Loucy (cell line): ENCODE measurements at regions not wholly inside any gene's neighbourhood (a gene's known extent, or its start where the extent isn't known, plus 50 kb on each side); places are given as distances from the start of the nearest gene placed in this dataset.

ENCODE experiments used
- H2AFZ ChIP-seq: fragments of 200-600 bp; sonication (generic); 2 replicates; pipeline ENCODE4 v1.6.0; 2016; ENCODE audit warnings: antibody characterized with exemption, mild to moderate bottlenecking, low read length, moderate library complexity
- H3F3A ChIP-seq: fragments of 200-600 bp; 2 replicates; pipeline ENCODE4 v1.6.0; 2016; ENCODE audit warnings: antibody characterized with exemption, low read depth, mild to moderate bottlenecking
- H3K27me3 ChIP-seq: fragments of 200-600 bp; sonication (generic); 2 replicates; pipeline ENCODE4 v1.6.1; 2014; ENCODE audit warnings: low read length, mild to moderate bottlenecking; ENCODE audit not compliant: insufficient read depth, poor library complexity, severe bottlenecking
- H3K36me3 ChIP-seq: fragments of 200-600 bp; sonication (generic); 2 replicates; pipeline ENCODE4 v1.6.1; 2016; ENCODE audit warnings: low read length; ENCODE audit not compliant: insufficient read depth
- H3K4me1 ChIP-seq: fragments of 200-600 bp; sonication (generic); 2 replicates; pipeline ENCODE4 v1.5.1; 2014; ENCODE audit warnings: low read length, mild to moderate bottlenecking; ENCODE audit not compliant: insufficient read depth, poor library complexity, severe bottlenecking
- H3K4me2 ChIP-seq: fragments of 200-600 bp; sonication (generic); 2 replicates; pipeline ENCODE4 v1.6.0; 2014; ENCODE audit warnings: antibody characterized with exemption, low read length, low read depth, mild to moderate bottlenecking; ENCODE audit not compliant: poor library complexity, severe bottlenecking
- H3K4me3 ChIP-seq: fragments of 200-600 bp; sonication (generic); 2 replicates; pipeline ENCODE4 v1.5.1; 2014; ENCODE audit warnings: low read length, mild to moderate bottlenecking, mixed read lengths; ENCODE audit not compliant: poor library complexity, severe bottlenecking
- H3K79me2 ChIP-seq: fragments of 200-600 bp; sonication (generic); 2 replicates; pipeline ENCODE4 v1.6.1; 2014; ENCODE audit warnings: low read length; ENCODE audit not compliant: insufficient read depth
- H3K9ac ChIP-seq: fragments of 200-600 bp; sonication (generic); 2 replicates; pipeline ENCODE4 v1.6.0; 2014; ENCODE audit warnings: mild to moderate bottlenecking, low read depth, low read length, moderate library complexity; ENCODE audit not compliant: poor library complexity, severe bottlenecking
- H3K9me2 ChIP-seq: fragments of 200-600 bp; sonication (generic); replicated peaks from 2 replicates; pipeline ENCODE4 v1.6.1; 2016; ENCODE audit warnings: low read depth, low read length, mixed read lengths
- H3K9me3 ChIP-seq: fragments of 200-600 bp; sonication (generic); 2 replicates; pipeline ENCODE4 v1.6.1; 2014; ENCODE audit warnings: mild to moderate bottlenecking, antibody characterized with exemption, low read length, low read depth; ENCODE audit not compliant: insufficient read depth
- H4K20me1 ChIP-seq: fragments of 200-600 bp; sonication (generic); 2 replicates; pipeline ENCODE4 v1.6.0; 2014; ENCODE audit warnings: antibody characterized with exemption, low read length, mild to moderate bottlenecking; ENCODE audit not compliant: insufficient read depth, poor library complexity, severe bottlenecking
- CTCF ChIP-seq: fragments of 200-600 bp; sonication (generic); conservative IDR thresholded peaks from 2 replicates; pipeline ENCODE4 v1.5.1; 2014; ENCODE audit warnings: mild to moderate bottlenecking, antibody characterized with exemption, low read length
- EZH2phosphoT487 ChIP-seq: fragments of 200-600 bp; IDR thresholded peaks from 2 replicates; pipeline ENCODE4 v1.6.1; 2018; ENCODE audit warnings: antibody characterized with exemption, mild to moderate bottlenecking, moderate library complexity, borderline replicate concordance

GRCh38 chr3:153070511-153070868 is 91.5 kb upstream of the RAP2B start:
- TF ChIP-seq EZH2phosphoT487 (no peak), CTCF (no peak)
- Histone ChIP-seq H3K4me2 (no peak overlapping the region), H3K79me2 (no peaks in the 10 kb centered on the region), H3K9me2 (no peaks in the 10 kb centered on the region), H4K20me1 (no peaks in the 10 kb centered on the region), H3K36me3 (no peaks in the 10 kb centered on the region), H3K9me3 (no peaks in the 10 kb centered on the region), H3K27me3 (no peaks in the 10 kb centered on the region), H3K4me1 (no peaks in the 10 kb centered on the region), H3K9ac (no peak overlapping the region), H3F3A (no peaks in the 10 kb centered on the region), H3K4me3 (no peak overlapping the region), H2AFZ (no peak overlapping the region)

GRCh38 chr3:153072382-153072781 is 89.6 kb upstream of the RAP2B start:
- no peaks in the 10 kb centered on the region for H3K9me3 ChIP-seq
- TF ChIP-seq EZH2phosphoT487 (no peak), CTCF (no peak)
- no peaks in the 10 kb centered on the region for H3F3A ChIP-seq
- H4K20me1 ChIP-seq = no peaks in the 10 kb centered on the region
- no peak overlapping the region for H3K4me2 ChIP-seq
- no peaks in the 10 kb centered on the region for H3K9me2 ChIP-seq
- H3K36me3 ChIP-seq = no peaks in the 10 kb centered on the region
- H3K4me1 ChIP-seq = no peaks in the 10 kb centered on the region
- H3K9ac ChIP-seq = no peak overlapping the region
- H3K27me3 ChIP-seq = no peaks in the 10 kb centered on the region
- no peak overlapping the region for H3K4me3 ChIP-seq
- no peaks in the 10 kb centered on the region for H3K79me2 ChIP-seq
- H2AFZ ChIP-seq = no peak overlapping the region

GRCh38 chr3:153072856-153073255 is 89.2 kb upstream of the RAP2B start:
- no peaks in the 10 kb centered on the region for H4K20me1 ChIP-seq
- H3K4me2 ChIP-seq = no peak overlapping the region
- H3K4me3 ChIP-seq = no peak overlapping the region
- no peaks in the 10 kb centered on the region for H3F3A ChIP-seq
- H3K9me3 ChIP-seq = no peaks in the 10 kb centered on the region
- H3K27me3 ChIP-seq = no peaks in the 10 kb centered on the region
- H3K9me2 ChIP-seq = no peaks in the 10 kb centered on the region
- TF ChIP-seq EZH2phosphoT487 (no peak), CTCF (no peak)
- no peaks in the 10 kb centered on the region for H3K36me3 ChIP-seq
- H2AFZ ChIP-seq = no peak overlapping the region; the same call in 1 of the 2 replicates
- H3K4me1 ChIP-seq = no peaks in the 10 kb centered on the region
- H3K9ac ChIP-seq = no peak overlapping the region
- H3K79me2 ChIP-seq = no peaks in the 10 kb centered on the region
